DMS153 (cell line): ENCODE measurements at regions not wholly inside any gene's neighbourhood (a gene's known extent, or its start where the extent isn't known, plus 50 kb on each side); places are given as distances from the start of the nearest gene placed in this dataset.

Experiments
- DNase-seq: peaks from one replicate; lab custom pipeline; 2025; lab: John Stamatoyannopoulos, UW

GRCh38 chr13:111642156-111642767 lies 321.8 kb downstream of the TEX29 start:
- DNase-seq: no peak

- DNase-seq: no peak
Observed at GRCh38 chr13:111644750-111645149, 324.3 kb downstream of the TEX29 start.

- DNase-seq: no peak
Observed at GRCh38 chr13:111645198-111645597, 324.8 kb downstream of the TEX29 start.

- no peak for DNase-seq
Observed at GRCh38 chr13:111645598-111646455, 325.4 kb downstream of the TEX29 start.

GRCh38 chr13:111646456-111646855 lies 326.0 kb downstream of the TEX29 start:
- no peak for DNase-seq

- no peak for DNase-seq
Observed at GRCh38 chr13:111648885-111649284, 328.4 kb downstream of the TEX29 start.

GRCh38 chr13:111650626-111651025 lies 330.2 kb downstream of the TEX29 start:
- no peak for DNase-seq

- no peak for DNase-seq
Observed at GRCh38 chr13:111652676-111653075, 332.2 kb downstream of the TEX29 start.

- no peak for DNase-seq
Observed at GRCh38 chr13:111654531-111654930, 334.1 kb downstream of the TEX29 start.

- DNase-seq: no peak
Observed at GRCh38 chr13:111656439-111656838, 336.0 kb downstream of the TEX29 start.

GRCh38 chr13:111657013-111657412 lies 336.6 kb downstream of the TEX29 start:
- DNase-seq: no peak

- peak; percentile 87 for DNase-seq
Observed at GRCh38 chr13:111658145-111659100, 338.0 kb downstream of the TEX29 start.

- no peak for DNase-seq
Observed at GRCh38 chr13:111659219-111659775, 338.9 kb downstream of the TEX29 start.

GRCh38 chr13:111659842-111660241 lies 339.4 kb downstream of the TEX29 start:
- DNase-seq: no peak

- DNase-seq: no peak
Observed at GRCh38 chr13:111661052-111661451, 340.6 kb downstream of the TEX29 start.

GRCh38 chr13:111661776-111662175 lies 341.3 kb downstream of the TEX29 start:
- no peak for DNase-seq

GRCh38 chr13:111662451-111662850 lies 342.0 kb downstream of the TEX29 start:
- DNase-seq: no peak

GRCh38 chr13:111662895-111663294 lies 342.5 kb downstream of the TEX29 start:
- no peak for DNase-seq

- no peak for DNase-seq
Observed at GRCh38 chr13:111663505-111663904, 343.1 kb downstream of the TEX29 start.

GRCh38 chr13:111663953-111664421 lies 343.5 kb downstream of the TEX29 start:
- DNase-seq: no peak

GRCh38 chr13:111664696-111665095 lies 344.3 kb downstream of the TEX29 start:
- no peak for DNase-seq

- no peak for DNase-seq
Observed at GRCh38 chr13:111665691-111666095, 345.3 kb downstream of the TEX29 start.
